Right atrium auricular region (tissue), 2 donors: ENCODE measurements at regions not wholly inside any gene's neighbourhood (a gene's known extent, or its start where the extent isn't known, plus 50 kb on each side); places are given as distances from the start of the nearest gene placed in this dataset.
"Not testable (repeated sequence)": the region's sequence is repeated elsewhere in the genome, so short reads cannot be mapped to it uniquely, and the experiment has no call there.

Experiments used
- DNase-seq: peaks from one replicate; pipeline ENCODE4 v3.0.0-alpha.2; 2019; ENCODE audit warnings: low spot score
- H3K27ac ChIP-seq, 2 donors: fragments of 200-600 bp; sonication (generic); 1 replicate in 1 of 2; 2 replicates in 1 of 2; pipeline ENCODE4 v1.5.1; 2016 to 2019
- H3K27me3 ChIP-seq, 2 donors: fragments of 200-600 bp; sonication (generic); one replicate each; pipeline versions ENCODE4 v1.5.1 to v1.6.0; 2017 to 2019
- H3K36me3 ChIP-seq: fragments of 200-600 bp; sonication (generic); one replicate; pipeline ENCODE4 v1.5.1; 2016
- H3K4me1 ChIP-seq, 2 donors: fragments of 200-600 bp; sonication (generic); one replicate each; pipeline versions ENCODE4 v1.5.1 to v1.6.0; 2017 to 2019
- H3K4me3 ChIP-seq, 2 donors: fragments of 200-600 bp; sonication (generic); 1 replicate in 1 of 2; 2 replicates in 1 of 2; pipeline ENCODE4 v1.5.1; 2017 to 2019; ENCODE audit warnings: mild to moderate bottlenecking in 1 of 2, moderate library complexity in 1 of 2
- H3K9me3 ChIP-seq, 2 donors: fragments of 200-600 bp; sonication (generic); one replicate each; pipeline ENCODE4 v1.5.1; 2019
- TF ChIP-seq, protein P1 (sequence below), 2 donors: fragments of 200-600 bp; sonication (generic); IDR thresholded peaks; one replicate each; pipeline ENCODE4 v1.5.1; 2019; ENCODE audit warnings: antibody characterized with exemption in 2 of 2

GRCh38 chr3:103851793-103852192 is 1417.0 kb downstream of the ZPLD1 start:
- H3K4me3 ChIP-seq: no peak overlapping the region
- TF ChIP-seq, protein P1, sequence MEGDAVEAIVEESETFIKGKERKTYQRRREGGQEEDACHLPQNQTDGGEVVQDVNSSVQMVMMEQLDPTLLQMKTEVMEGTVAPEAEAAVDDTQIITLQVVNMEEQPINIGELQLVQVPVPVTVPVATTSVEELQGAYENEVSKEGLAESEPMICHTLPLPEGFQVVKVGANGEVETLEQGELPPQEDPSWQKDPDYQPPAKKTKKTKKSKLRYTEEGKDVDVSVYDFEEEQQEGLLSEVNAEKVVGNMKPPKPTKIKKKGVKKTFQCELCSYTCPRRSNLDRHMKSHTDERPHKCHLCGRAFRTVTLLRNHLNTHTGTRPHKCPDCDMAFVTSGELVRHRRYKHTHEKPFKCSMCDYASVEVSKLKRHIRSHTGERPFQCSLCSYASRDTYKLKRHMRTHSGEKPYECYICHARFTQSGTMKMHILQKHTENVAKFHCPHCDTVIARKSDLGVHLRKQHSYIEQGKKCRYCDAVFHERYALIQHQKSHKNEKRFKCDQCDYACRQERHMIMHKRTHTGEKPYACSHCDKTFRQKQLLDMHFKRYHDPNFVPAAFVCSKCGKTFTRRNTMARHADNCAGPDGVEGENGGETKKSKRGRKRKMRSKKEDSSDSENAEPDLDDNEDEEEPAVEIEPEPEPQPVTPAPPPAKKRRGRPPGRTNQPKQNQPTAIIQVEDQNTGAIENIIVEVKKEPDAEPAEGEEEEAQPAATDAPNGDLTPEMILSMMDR (IDR thresholded peaks at IDR 0.05): no peak

DNA sequence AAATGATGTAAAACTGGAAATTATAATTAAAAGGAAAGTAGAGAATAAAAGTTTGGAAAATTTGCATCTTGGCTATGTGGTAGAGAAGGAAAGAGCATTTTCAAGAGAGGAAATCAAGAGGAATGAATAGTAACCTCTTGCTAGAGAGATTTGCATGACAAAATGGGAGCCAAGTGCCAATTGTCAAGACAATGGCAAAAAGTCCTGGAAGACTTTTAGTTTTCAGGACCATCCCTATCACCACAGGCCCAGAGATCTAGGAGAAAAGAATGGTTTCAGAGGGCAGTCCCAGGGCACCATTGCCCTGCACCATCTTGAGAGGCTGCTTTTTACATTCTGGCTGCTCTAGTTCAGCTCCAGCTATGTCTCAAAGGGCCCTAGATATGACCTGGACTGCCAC is 1427.6 kb downstream of the ZPLD1 start:
- H3K4me3 ChIP-seq: no peak overlapping the region
- no peak overlapping the region for H3K27ac ChIP-seq
- H3K27me3 ChIP-seq: no peaks in the 10 kb centered on the region
- no peaks in the 10 kb centered on the region for H3K4me1 ChIP-seq
- no peaks in the 10 kb centered on the region for H3K36me3 ChIP-seq
- no peak for DNase-seq
- TF ChIP-seq, protein P1 (IDR thresholded peaks at IDR 0.05): no peak
- no peaks in the 10 kb centered on the region for H3K9me3 ChIP-seq

More at GRCh38 chr3:103851793-103852192, 1417.0 kb downstream of the ZPLD1 start:
- Histone ChIP-seq H3K4me1 (no peaks in the 10 kb centered on the region), H3K27ac (no peak overlapping the region), H3K27me3 (no peaks in the 10 kb centered on the region), H3K9me3 (no peaks in the 10 kb centered on the region), H3K36me3 (no peaks in the 10 kb centered on the region)
- DNase-seq: no peak

GRCh38 chr3:103863381-103863780 is 1428.6 kb downstream of the ZPLD1 start:
- no peaks in the 10 kb centered on the region for H3K36me3 ChIP-seq
- no peak overlapping the region for H3K4me3 ChIP-seq
- H3K27me3 ChIP-seq: no peaks in the 10 kb centered on the region
- TF ChIP-seq, protein P1 (IDR thresholded peaks at IDR 0.05): no peak
- no peak overlapping the region for H3K27ac ChIP-seq
- DNase-seq: no peak
- H3K4me1 ChIP-seq: no peaks in the 10 kb centered on the region
- H3K9me3 ChIP-seq: no peaks in the 10 kb centered on the region

DNA sequence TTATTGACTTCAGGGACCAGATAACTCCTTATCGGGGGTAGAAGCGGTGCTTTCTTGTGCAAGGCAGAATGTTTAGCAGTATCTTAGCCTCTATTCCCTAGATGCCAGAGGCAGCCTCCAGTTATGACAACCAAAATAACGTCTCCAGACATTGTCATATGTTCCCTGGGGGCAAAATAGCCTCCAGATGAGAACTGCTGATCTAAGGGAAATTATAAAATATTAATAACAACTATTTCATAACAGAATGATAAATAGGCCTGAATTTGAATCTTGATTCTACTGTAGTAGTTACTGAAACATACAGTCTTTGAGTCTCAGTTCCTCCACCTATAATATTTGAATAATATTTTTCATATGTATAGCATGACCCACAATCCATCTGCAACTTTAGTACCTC is 1431.3 kb downstream of the ZPLD1 start:
- TF ChIP-seq, protein P1 (IDR thresholded peaks at IDR 0.05): no peak
- Histone ChIP-seq H3K9me3 (no peaks in the 10 kb centered on the region), H3K36me3 (no peaks in the 10 kb centered on the region), H3K27ac (no peak overlapping the region), H3K4me1 (no peaks in the 10 kb centered on the region), H3K27me3 (no peaks in the 10 kb centered on the region), H3K4me3 (no peak overlapping the region)
- DNase-seq: no peak

DNA sequence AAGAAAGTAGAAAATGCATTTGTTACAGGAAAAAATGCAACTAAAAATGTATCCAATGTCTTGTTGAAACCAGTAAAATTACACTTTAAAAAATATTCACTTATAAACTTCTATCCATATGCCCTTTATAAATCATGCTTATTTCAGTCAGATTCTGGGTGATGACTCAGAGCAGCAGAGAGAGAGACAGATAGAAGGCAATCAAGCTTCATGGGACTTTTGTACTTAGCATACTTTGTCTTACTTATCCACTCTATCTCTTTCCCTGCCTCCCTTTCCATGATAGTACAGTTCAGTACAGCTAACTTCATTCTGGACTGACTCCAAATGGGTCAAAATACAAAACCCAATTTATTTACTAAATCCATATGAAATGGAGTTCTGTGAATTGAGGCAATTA is 1438.2 kb downstream of the ZPLD1 start:
- Histone ChIP-seq H3K27me3 (no peaks in the 10 kb centered on the region), H3K9me3 (no peaks in the 10 kb centered on the region), H3K36me3 (no peaks in the 10 kb centered on the region), H3K27ac (no peak overlapping the region), H3K4me3 (no peak overlapping the region), H3K4me1 (no peaks in the 10 kb centered on the region)
- no peak for DNase-seq
- TF ChIP-seq, protein P1 (IDR thresholded peaks at IDR 0.05): no peak

GRCh38 chr3:103873897-103874545 is 1439.2 kb downstream of the ZPLD1 start:
- Histone ChIP-seq H3K27ac (no peak overlapping the region), H3K4me3 (no peak overlapping the region), H3K36me3 (no peaks in the 10 kb centered on the region), H3K27me3 (no peaks in the 10 kb centered on the region), H3K9me3 (no peaks in the 10 kb centered on the region), H3K4me1 (no peaks in the 10 kb centered on the region)
- TF ChIP-seq, protein P1 (IDR thresholded peaks at IDR 0.05): no peak
- no peak for DNase-seq

GRCh38 chr3:103881809-103882208 is 1447.0 kb downstream of the ZPLD1 start:
- not testable (repeated sequence) for H3K9me3 ChIP-seq, H3K4me1 ChIP-seq, H3K4me3 ChIP-seq, H3K27ac ChIP-seq, DNase-seq, H3K27me3 ChIP-seq, H3K36me3 ChIP-seq
